ENCODE measurements at regions not wholly inside any gene's neighbourhood (a gene's known extent, or its start where the extent isn't known, plus 50 kb on each side); places are given as distances from the start of the nearest gene placed in this dataset.

- Mint-ChIP-seq H3K27ac (no peak overlapping the region), H3K4me3 (no peak overlapping the region), H3K4me1 (ENCODE audit: low read depth) (no peaks in the 10 kb centered on the region), H3K36me3 (ENCODE audit: low read depth) (no peaks in the 10 kb centered on the region), H3K27me3 (no peaks in the 10 kb centered on the region), H3K9me3 (no peaks in the 10 kb centered on the region)
- Histone ChIP-seq H3K27me3 (ENCODE audit: control insufficient read depth in 1 of 2, insufficient read depth in 2 of 2, low read length in 2 of 2) (no peaks in the 10 kb centered on the region), H3K4me3 (ENCODE audit: low read length) (no peak overlapping the region), H3K36me3 (ENCODE audit: insufficient read depth, low read length) (no peaks in the 10 kb centered on the region), H3K27ac (ENCODE audit: low read depth in 1 of 2, low read length in 2 of 2) (no peak overlapping the region), H3K4me1 (ENCODE audit: insufficient read depth, low read length) (no peaks in the 10 kb centered on the region), H3K9me3 (ENCODE audit: control insufficient read depth in 1 of 2, insufficient read depth in 1 of 2, low read length in 2 of 2) (peaks cover 0 to 2% of the 10 kb centered on the region in 2 experiments)
- ChIA-PET CTCF (interaction anchor here (1.3 kb wide), 1 partner anchor 13 kb away, joined by 3 read pairs; no protein-coding TSS in a partner anchor), POLR2A (no interaction called here)
- DNase-seq (no peak), ATAC-seq (ENCODE audit: poor library complexity) (no peak)
- intact Hi-C loops (cut with DNase I, micrococcal nuclease), result no loop called here
- TF ChIP-seq CTCF (IDR thresholded peaks at IDR 0.05), result no peak
These were observed 168.9 kb downstream of the RAP2B start for GRCh38 chr3:153330901-153331300.

GRCh38 chr3:153331676-153332075 lies 169.7 kb downstream of the RAP2B start:
- Histone ChIP-seq H3K27ac (ENCODE audit: low read depth in 1 of 2, low read length in 2 of 2) (no peak overlapping the region), H3K4me3 (ENCODE audit: low read length) (no peak overlapping the region), H3K36me3 (ENCODE audit: insufficient read depth, low read length) (no peaks in the 10 kb centered on the region), H3K27me3 (ENCODE audit: control insufficient read depth in 1 of 2, insufficient read depth in 2 of 2, low read length in 2 of 2) (no peaks in the 10 kb centered on the region), H3K4me1 (ENCODE audit: insufficient read depth, low read length) (no peaks in the 10 kb centered on the region), H3K9me3 (ENCODE audit: control insufficient read depth in 1 of 2, insufficient read depth in 1 of 2, low read length in 2 of 2) (no peaks in the 10 kb centered on the region)
- ChIA-PET POLR2A (no interaction called here), CTCF (interaction anchor here (0.6 to 1.3 kb wide), 2 partner anchors 10 to 12 kb away, joined by 3 to 4 read pairs; no protein-coding TSS in a partner anchor)
- H3K36me3 Mint-ChIP-seq (ENCODE audit: low read depth), result no peaks in the 10 kb centered on the region
- intact Hi-C loops (cut with DNase I, micrococcal nuclease), result no loop called here
- H3K27ac Mint-ChIP-seq, result no peak overlapping the region
- H3K27me3 Mint-ChIP-seq, result no peaks in the 10 kb centered on the region
- no peaks in the 10 kb centered on the region for H3K9me3 Mint-ChIP-seq
- no peaks in the 10 kb centered on the region for H3K4me1 Mint-ChIP-seq (ENCODE audit: low read depth)
- no peak overlapping the region for H3K4me3 Mint-ChIP-seq
- TF ChIP-seq CTCF (IDR thresholded peaks at IDR 0.05), result no peak
- DNase-seq, result no peak
- ATAC-seq (ENCODE audit: poor library complexity), result no peak

GRCh38 chr3:153334558-153334957 lies 172.5 kb downstream of the RAP2B start:
- no peaks in the 10 kb centered on the region for H3K36me3 Mint-ChIP-seq (ENCODE audit: low read depth)
- H3K4me1 ChIP-seq (ENCODE audit: insufficient read depth, low read length), result no peaks in the 10 kb centered on the region
- POLR2A ChIA-PET, result no interaction called here
- no peaks in the 10 kb centered on the region for H3K27me3 Mint-ChIP-seq
- H3K9me3 Mint-ChIP-seq, result no peaks in the 10 kb centered on the region
- H3K9me3 ChIP-seq (ENCODE audit: control insufficient read depth in 1 of 2, insufficient read depth in 1 of 2, low read length in 2 of 2), result no peaks in the 10 kb centered on the region
- no peak overlapping the region for H3K4me3 Mint-ChIP-seq
- H3K27me3 ChIP-seq (ENCODE audit: control insufficient read depth in 1 of 2, insufficient read depth in 2 of 2, low read length in 2 of 2), result no peaks in the 10 kb centered on the region
- ATAC-seq (ENCODE audit: poor library complexity), result no peak
- H3K4me3 ChIP-seq (ENCODE audit: low read length), result no peak overlapping the region
- no peak overlapping the region for H3K27ac Mint-ChIP-seq
- no peak overlapping the region for H3K27ac ChIP-seq (ENCODE audit: low read depth in 1 of 2, low read length in 2 of 2)
- H3K36me3 ChIP-seq (ENCODE audit: insufficient read depth, low read length), result no peaks in the 10 kb centered on the region
- intact Hi-C loops (cut with DNase I, micrococcal nuclease), result no loop called here
- DNase-seq, result no peak
- no peaks in the 10 kb centered on the region for H3K4me1 Mint-ChIP-seq (ENCODE audit: low read depth)
- CTCF ChIA-PET, result no interaction called here
- no peak for TF ChIP-seq CTCF (IDR thresholded peaks at IDR 0.05)
